Nephron (organoid): ENCODE measurements at regions not wholly inside any gene's neighbourhood (a gene's known extent, or its start where the extent isn't known, plus 50 kb on each side); places are given as distances from the start of the nearest gene placed in this dataset.
"Not testable (repeated sequence)": the region's sequence is repeated elsewhere in the genome, so short reads cannot be mapped to it uniquely, and the experiment has no call there.

ENCODE experiments used
- H3K27ac Mint-ChIP-seq, 3 experiments: 2 replicates each; pipeline ENCODE4 v1.8.0; 2020; ENCODE audit warnings: mixed read lengths in 3 of 3, mild to moderate bottlenecking in 2 of 3, moderate library complexity in 1 of 3
- H3K27me3 Mint-ChIP-seq: 2 replicates; pipeline ENCODE4 v1.8.0; 2021; ENCODE audit warnings: low read depth, mild to moderate bottlenecking, moderate library complexity, mixed read lengths
- H3K36me3 Mint-ChIP-seq: 2 replicates; pipeline ENCODE4 v1.8.0; 2020; ENCODE audit warnings: low read depth, mixed read lengths
- H3K4me1 Mint-ChIP-seq: 2 replicates; pipeline ENCODE4 v1.8.0; 2020; ENCODE audit warnings: mixed read lengths
- H3K4me3 Mint-ChIP-seq, 3 experiments: 2 replicates each; pipeline ENCODE4 v1.8.0; 2020; ENCODE audit warnings: mild to moderate bottlenecking in 3 of 3, mixed read lengths in 3 of 3, moderate library complexity in 2 of 3
- H3K9me3 Mint-ChIP-seq: 2 replicates; pipeline ENCODE4 v1.8.0; 2020; ENCODE audit warnings: mixed read lengths
- TF ChIP-seq, protein P1 (sequence below), 3 experiments: fragments of 200-600 bp; sonication (generic); IDR thresholded peaks; one replicate each; pipeline ENCODE4 v1.5.0; 2021; ENCODE audit warnings: antibody characterized with exemption in 3 of 3; ENCODE audit not compliant: unreplicated experiment in 3 of 3

DNA sequence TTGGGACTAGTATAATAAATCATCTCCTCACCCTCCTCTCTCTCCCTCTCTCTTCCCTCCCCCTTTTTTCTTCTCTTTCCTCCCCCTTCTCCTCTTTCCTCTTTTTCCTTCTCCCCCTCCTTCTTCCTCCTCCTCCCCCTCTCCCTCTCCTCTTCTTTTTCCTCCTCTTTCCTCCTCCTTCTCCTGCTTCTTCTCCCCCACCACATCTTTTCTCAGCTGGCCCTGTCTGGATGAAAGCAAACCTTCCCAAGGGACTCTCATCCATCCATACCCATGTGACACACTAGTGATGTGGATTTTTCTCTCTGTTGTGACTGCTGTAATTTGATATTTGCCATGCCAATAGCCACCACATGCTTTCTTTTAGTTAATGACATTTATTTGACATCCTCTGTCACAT, 127.2 kb downstream of the EBLN2 start:
- TF ChIP-seq, protein P1, sequence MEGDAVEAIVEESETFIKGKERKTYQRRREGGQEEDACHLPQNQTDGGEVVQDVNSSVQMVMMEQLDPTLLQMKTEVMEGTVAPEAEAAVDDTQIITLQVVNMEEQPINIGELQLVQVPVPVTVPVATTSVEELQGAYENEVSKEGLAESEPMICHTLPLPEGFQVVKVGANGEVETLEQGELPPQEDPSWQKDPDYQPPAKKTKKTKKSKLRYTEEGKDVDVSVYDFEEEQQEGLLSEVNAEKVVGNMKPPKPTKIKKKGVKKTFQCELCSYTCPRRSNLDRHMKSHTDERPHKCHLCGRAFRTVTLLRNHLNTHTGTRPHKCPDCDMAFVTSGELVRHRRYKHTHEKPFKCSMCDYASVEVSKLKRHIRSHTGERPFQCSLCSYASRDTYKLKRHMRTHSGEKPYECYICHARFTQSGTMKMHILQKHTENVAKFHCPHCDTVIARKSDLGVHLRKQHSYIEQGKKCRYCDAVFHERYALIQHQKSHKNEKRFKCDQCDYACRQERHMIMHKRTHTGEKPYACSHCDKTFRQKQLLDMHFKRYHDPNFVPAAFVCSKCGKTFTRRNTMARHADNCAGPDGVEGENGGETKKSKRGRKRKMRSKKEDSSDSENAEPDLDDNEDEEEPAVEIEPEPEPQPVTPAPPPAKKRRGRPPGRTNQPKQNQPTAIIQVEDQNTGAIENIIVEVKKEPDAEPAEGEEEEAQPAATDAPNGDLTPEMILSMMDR (IDR thresholded peaks at IDR 0.05; ENCODE audit: unreplicated experiment in 3 of 3): no peak
- Mint-ChIP-seq H3K36me3 (no peaks in the 10 kb centered on the region), H3K4me3 (no peak overlapping the region), H3K4me1 (peaks cover 12% of the 10 kb centered on the region), H3K27ac (peak overlapping the region in 1 of 3 experiments; percentile 36), H3K27me3 (no peaks in the 10 kb centered on the region), H3K9me3 (peaks cover 8% of the 10 kb centered on the region)

DNA sequence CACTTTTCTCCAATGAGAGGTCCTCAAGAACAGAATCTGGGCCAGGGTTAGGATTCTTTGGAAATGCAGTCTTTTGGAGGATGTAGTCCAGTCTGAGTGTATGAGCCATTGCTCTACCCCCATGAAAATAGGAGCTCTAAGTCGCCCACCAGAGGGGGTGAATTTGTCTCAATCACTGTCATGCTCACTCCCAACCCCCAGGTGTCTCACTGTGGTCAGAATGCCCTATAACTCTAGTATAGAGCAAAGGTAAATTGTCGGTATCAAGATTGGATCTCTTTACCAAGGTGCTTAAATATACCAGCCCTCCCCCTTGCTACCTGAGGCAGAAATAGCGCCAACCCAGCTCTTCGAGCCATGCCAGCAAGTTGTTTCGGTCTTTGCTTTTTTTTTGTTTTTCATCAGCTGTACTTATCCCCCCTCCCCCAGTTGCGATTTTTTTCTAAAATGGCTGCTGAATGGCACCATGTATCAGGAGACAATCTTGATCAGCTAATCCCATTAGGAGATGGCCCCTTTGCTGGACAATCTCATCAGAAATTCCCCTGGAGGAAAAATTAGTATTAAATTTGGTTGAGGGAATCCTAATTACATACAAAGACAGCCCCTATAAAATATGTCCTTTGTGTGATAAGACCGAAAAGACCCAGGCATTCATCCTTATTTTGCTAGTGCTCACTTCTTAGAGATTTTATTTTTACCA, 130.7 kb downstream of the EBLN2 start:
- TF ChIP-seq, protein P1 (IDR thresholded peaks at IDR 0.05; ENCODE audit: unreplicated experiment in 3 of 3): peak in 1 of 3 experiments; percentile 15
- Mint-ChIP-seq H3K27ac (no peak overlapping the region), H3K27me3 (peaks cover 6% of the 10 kb centered on the region), H3K9me3 (peaks cover 12% of the 10 kb centered on the region), H3K4me1 (peaks cover 12% of the 10 kb centered on the region), H3K36me3 (no peaks in the 10 kb centered on the region), H3K4me3 (no peak overlapping the region)

DNA sequence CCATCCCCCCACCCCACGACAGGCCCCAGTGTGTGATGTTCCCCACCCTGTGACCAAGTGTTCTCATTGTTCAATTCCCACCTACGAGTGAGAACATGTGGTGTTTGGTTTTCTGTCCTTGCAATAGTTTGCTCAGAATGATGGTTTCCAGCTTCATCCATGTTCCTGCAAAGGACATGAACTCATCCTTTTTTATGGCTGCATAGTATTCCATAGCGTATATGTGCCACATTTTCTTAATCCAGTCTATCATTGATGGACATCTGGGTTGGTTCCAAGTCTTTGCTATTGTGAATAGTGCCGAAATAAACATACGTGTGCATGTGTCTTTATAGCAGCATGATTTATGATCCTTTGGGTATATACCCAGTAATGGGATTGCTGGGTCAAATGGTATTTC, 132.5 kb downstream of the EBLN2 start:
- H3K27ac Mint-ChIP-seq, H3K36me3 Mint-ChIP-seq, H3K4me3 Mint-ChIP-seq, H3K4me1 Mint-ChIP-seq: not testable (repeated sequence)
- Mint-ChIP-seq H3K27me3 (peaks cover 10% of the 10 kb centered on the region), H3K9me3 (peaks cover 12% of the 10 kb centered on the region)

DNA sequence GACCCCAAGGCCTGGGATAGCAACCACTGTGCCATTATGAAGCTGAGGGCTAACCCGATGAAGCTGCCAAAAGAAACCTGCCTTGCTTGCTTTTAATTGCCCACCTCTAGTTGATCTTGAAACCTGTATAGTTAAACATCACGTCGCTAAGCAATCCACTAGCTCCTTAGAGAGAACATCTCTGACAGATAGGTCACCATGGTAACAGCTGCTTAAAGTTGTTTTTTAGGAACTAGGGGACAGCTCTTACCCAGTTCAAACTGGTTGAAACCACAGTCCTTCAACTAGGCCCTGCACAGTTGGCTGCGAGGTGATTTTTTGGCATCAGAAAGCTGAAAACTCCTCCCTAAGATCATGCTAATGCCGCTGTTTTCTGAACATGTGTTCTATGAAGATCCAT, 135.7 kb downstream of the EBLN2 start:
- no peak overlapping the region for H3K27ac Mint-ChIP-seq
- H3K36me3 Mint-ChIP-seq: no peaks in the 10 kb centered on the region
- TF ChIP-seq, protein P1 (IDR thresholded peaks at IDR 0.05; ENCODE audit: unreplicated experiment in 3 of 3): no peak
- H3K9me3 Mint-ChIP-seq: peaks cover 12% of the 10 kb centered on the region
- peaks cover 12% of the 10 kb centered on the region for H3K4me1 Mint-ChIP-seq
- H3K4me3 Mint-ChIP-seq: no peak overlapping the region
- H3K27me3 Mint-ChIP-seq: peaks cover 10% of the 10 kb centered on the region

DNA sequence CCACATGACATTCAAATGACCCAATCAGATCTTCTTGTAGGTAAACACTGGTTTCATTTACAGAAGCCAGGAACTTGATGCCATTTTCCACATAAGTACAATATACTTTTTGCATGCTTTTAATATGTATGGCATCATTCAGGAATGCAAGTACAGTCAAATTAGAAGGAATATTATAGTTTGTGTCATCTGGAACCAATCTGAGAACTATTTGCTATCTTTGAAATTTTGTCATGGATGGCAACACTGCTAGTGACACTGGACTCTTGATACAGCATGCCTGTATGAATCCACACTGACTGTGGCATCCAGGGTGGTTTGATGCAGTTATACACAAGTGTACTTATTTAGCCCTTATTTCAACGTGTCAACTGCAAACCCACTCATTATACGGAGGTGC, 141.6 kb downstream of the EBLN2 start:
- peaks cover 21% of the 10 kb centered on the region for H3K4me1 Mint-ChIP-seq
- no peak overlapping the region for H3K4me3 Mint-ChIP-seq
- H3K36me3 Mint-ChIP-seq: no peaks in the 10 kb centered on the region
- TF ChIP-seq, protein P1 (IDR thresholded peaks at IDR 0.05; ENCODE audit: unreplicated experiment in 3 of 3): no peak
- peaks cover 5% of the 10 kb centered on the region for H3K27me3 Mint-ChIP-seq
- no peaks in the 10 kb centered on the region for H3K9me3 Mint-ChIP-seq
- no peak overlapping the region for H3K27ac Mint-ChIP-seq

DNA sequence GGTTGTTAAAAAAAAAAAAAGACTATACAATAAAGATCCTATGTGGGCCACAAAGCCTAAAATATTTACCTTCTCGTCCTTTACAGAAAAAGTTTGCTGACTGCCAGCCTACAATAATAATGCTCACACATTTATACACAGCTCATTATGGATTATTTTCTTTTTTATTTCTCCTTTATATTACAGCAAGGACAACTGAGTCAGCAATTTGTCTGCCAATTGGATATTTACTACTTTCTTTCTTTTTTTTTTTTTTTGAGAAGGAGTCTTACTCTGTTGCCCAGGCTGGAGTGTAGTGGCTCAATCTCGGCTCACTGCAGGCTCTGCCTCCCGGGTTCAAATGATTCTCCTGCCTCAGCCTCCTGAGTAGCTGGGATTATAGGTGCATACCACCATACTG, 142.2 kb downstream of the EBLN2 start:
- Mint-ChIP-seq H3K9me3 (no peaks in the 10 kb centered on the region), H3K4me3 (no peak overlapping the region), H3K27me3 (peaks cover 3% of the 10 kb centered on the region), H3K36me3 (no peaks in the 10 kb centered on the region), H3K4me1 (peaks cover 21% of the 10 kb centered on the region), H3K27ac (no peak overlapping the region)
- TF ChIP-seq, protein P1 (IDR thresholded peaks at IDR 0.05; ENCODE audit: unreplicated experiment in 3 of 3): no peak
